ENCODE measurements at regions not wholly inside any gene's neighbourhood (a gene's known extent, or its start where the extent isn't known, plus 50 kb on each side); places are given as distances from the start of the nearest gene placed in this dataset.
"Not testable (repeated sequence)": the region's sequence is repeated elsewhere in the genome, so short reads cannot be mapped to it uniquely, and the experiment has no call there.

DNA sequence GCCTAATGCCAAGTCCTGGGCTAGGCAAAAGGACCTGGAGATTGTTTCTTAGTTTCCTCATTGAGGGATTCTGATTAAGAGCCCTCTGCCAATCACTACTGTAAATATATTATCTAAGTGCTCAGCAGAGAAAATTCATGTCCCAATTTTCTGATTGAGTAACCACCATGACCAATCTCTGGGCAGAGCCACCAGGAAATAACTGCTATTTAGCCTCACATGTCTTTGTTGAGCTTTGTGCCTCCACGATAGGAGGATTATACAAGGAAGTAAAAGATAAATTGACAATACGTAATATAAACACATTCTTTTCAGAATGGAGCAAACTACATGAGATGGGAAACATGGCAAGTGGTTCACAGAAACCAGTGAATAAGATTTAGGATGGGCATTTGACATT lies 396.1 kb upstream of the PAPPA start:
- no peak for DNase-seq

DNA sequence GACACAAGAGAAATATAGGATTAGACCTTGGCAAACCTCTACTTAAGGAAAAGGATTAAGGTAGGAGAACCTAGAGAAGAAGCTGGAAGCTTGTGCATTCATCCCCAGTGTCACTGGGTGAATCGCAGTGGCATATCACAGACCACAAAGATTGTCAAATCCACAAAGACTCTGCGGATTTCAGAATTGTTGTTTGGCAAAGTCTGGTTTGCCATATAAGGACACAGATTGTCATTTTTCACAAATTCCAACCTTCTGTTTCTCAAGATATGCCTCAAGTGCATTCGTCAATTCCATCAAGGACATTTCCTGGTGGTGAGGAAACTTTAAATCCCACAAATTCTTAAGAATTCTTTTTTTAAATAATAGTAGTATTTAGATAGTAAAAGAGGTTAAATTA lies 395.1 kb upstream of the PAPPA start:
- no peak for DNase-seq

DNA sequence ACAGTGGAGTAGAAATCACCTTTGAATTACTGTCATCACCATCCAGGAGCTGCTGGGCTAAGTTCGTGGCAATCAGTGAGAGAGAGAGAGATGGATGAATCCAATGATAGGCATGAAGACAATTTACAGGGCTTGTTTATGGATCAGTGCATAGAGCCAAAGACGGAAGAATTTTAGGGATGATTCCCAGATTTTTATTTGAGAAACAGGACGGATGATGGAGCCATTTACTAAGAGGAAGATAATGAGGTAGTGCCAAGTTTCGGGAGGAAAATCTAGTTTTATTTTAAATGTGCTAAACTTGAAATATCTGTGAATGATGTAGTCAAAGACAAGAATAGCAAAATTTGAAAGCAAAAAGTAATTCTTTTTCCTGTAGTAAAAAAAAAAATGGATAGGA lies 394.2 kb upstream of the PAPPA start:
- DNase-seq: no peak

DNA sequence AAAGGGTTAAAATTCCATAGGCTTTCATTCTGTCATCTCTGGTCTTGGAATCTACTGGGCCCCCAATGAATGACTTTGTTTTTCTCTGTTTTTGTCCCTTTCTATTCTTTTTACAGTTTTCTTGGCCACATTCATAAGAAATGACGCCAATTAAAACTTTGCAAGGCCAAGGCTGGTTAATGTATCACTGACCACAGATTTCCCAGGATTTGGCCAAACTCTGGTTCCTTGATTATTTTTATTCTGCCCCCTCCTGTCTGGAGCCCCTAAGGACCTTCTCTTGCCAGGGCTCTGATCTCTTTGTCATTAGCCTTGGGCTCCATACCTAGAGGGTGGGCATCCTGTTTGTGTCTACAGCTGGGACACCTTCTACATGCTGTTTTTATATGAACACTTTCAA lies 388.9 kb upstream of the PAPPA start:
- no peak for DNase-seq

DNA sequence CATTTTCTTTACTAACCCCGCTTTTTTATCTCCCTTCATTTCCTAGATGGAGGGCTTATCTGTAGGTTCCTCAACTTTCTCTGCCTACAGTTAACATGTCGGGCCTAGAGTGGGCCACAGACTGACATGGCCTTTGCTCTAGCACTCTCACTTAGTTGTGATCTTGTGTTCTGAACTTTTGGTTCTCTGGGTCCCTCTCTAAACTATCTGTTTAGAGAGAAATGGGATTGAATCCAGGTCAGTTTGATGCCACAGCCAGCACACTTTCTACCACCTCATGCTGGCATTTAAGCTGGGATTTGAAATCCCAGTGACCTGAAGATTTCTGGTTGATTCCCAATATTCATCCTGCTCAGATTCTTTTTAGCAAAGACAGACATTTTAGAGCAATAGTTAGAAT lies 388.5 kb upstream of the PAPPA start:
- no peak for DNase-seq

DNA sequence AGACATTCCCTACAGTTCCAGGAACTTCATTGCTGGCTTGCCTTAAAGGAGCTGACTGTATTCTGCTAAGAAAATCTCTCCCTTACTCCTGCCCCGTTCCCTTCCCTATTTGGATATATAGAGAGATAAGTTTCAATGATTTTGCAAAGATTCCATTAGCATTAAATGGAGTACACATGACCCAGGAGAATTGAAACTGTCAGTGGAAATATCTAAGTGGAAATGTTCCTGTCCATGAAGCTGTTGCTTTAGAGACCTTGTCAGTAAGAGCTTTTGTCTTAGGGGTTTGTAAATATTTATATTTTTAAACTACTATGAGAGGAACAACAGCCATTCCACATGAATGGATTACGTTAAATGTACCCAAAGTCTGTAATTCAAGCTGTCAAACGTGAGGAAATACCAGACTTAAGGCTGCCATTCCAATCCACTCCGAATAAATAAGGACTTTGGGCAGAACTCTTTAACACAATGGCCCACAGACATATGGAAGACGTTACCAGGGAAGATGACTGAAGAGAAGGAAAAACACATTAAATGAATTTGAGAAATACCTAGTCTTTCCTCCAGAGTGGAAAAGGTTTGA lies 387.1 kb upstream of the PAPPA start:
- no peak for DNase-seq

DNA sequence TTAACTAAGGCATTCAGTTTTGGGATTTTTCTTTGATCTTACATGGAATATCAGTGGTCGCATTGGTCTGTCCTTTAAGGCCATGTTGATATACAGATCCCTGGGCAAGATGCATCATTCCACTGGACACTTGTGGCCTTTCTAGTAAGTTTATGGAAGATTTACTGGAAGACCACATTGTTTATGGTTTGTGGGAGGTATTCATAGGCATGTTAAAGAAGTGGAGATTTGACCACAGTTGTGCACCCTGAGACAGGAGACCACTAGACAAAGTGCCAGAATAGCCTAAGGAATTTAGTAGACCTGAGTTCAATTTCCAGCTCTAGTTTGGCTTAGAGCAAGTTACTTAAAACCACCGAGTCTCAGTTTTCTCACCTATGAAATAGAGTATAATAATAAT lies 383.1 kb upstream of the PAPPA start:
- no peak for DNase-seq

DNA sequence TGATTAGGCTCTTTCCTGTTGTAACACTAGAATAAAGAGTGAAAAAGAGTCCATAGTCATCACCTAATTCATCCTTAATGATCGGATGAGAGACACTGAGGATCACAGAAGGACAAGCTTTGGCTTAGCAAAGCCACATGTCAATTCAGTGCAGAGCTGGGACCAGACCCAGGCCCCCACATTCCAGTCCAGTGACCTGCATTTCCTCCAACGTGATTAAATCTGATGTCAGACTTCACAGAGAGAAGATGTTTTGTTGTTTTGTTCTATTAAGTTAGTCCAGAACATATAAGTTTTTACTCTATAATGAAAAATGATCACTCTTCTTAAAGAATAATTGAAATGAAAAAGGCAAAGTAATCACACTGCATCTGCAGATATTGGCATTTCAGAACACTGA lies 377.9 kb upstream of the PAPPA start:
- DNase-seq: no peak

DNA sequence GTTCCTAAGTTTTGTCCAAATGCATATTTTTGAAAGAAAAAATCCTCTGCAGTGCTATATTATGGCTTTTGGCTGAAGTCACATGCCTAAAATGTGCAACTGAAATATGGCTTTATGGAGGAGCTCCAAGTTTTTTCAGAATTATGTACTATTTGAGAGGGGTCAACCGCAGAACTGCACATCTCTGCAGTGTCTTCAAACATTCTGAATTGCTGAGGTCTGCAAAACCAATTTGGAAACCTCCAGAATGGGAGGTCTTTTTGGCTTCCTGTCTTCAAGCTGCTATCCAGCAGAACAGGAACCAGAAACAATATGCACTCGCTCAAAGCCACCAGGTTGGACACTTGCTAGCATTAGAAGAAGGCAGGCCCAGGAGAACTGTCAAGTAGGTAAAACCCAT lies 376.0 kb upstream of the PAPPA start:
- no peak for DNase-seq

DNA sequence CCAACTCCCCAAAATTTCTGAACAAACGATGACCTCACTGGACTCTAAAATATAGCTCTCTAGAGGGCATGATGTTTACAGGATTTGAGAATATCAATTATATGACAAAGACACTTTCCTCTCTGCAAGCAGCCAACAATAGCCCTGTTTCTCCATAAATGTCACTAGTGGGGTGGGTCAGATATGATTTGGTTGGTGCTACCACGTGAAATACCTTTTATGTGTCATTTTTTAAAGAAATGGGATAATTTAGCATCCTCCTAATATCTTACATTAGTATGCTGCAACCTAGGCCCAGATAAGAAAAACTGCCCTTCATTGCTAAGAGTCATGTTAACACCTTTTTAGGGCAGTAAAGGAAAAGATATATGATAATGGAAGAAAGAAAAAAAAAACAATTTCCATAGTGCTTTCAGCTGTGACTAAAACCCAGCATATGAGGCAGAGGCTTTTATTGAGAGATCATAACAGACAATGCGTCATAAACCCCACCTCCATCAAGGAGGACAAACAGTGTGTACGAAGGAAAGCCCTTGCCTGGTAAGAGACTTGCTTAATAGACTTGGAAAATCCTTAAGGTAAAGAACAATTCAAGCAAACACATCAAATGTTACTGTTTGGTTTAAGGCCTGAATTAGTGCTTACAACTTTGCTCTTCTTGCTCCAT lies 372.4 kb upstream of the PAPPA start:
- DNase-seq: no peak

DNA sequence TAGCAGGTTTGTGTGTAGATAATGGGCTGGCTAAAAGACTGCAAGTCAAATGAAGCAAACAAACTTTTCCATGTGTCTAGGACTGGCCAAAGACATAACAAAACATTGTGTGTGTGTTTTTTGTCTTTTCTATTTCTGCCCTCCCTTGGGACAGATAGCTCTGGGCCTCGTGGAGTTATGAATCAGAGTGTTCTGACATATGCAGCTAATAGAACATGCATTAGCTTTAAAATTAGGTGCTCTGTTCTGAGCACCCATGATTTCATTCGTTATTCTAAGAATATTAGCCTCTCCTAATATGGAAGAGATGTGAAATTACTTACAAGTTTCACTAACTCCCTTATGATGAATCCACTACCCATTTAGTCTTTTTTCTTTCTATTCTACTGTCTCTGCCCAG lies 367.3 kb upstream of the PAPPA start:
- no peak for DNase-seq

DNA sequence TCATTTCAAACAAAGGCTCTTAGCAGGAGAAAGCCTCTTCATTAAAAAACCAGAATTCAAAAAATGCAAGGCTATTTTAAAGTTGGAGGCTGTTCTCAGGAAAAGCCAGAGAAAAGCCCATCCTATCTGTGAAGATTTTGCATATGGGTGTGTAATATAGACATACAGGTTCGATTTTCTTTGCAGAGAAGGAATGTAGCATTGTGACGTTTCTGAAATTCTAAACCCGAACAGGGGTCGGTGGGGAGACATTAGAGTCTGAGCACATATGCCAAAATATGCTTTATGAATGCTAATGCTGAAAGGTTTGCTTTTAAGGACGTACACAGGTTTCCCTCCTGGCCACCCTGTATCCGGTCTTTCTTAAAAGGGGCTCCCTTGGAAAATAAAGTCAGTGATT lies 363.1 kb upstream of the PAPPA start:
- DNase-seq: no peak

DNA sequence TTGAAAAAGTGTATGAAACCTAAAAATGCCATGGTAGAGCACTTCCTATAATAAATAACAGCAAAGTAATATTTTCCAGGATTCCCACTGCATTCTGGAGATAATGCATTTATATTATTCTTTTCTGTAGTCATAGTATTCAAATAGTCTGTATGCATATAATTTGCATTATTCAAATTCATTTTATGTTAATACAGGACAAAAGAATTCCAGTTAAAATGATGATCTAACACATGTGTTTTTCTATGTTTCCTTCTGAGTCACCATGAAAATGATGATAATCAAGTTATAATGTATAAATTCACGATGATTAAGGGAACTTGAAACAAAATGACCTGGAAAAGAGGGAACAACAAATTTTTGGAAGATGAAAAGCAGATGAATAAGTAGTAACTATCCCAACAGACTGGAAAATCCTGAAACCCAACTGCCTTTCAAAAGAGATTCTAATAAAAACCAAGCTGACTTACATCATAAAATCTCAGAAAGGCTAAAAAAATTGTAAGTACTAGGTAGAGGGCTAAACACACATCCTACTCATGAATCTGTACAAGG lies 358.6 kb upstream of the PAPPA start:
- no peak for DNase-seq

DNA sequence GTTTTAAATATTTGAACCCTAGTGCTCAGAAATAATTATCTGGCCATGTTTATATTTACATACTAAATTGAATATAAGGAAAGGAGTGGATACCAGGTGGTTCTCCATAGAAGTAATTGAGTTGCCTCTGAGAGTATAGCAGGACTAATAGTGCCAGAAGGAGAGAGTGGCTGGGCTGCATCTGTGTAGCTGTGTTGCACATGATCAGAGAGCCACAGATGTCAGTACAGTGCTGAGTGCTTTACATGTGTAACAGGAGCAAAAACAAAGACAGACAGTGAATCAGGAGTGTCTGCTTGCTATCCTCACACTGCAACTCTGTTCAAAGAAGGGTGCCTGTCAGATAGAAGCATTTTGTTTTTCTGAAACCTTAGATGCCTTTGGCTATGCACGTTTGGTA lies 353.9 kb upstream of the PAPPA start:
- no peak for DNase-seq

DNA sequence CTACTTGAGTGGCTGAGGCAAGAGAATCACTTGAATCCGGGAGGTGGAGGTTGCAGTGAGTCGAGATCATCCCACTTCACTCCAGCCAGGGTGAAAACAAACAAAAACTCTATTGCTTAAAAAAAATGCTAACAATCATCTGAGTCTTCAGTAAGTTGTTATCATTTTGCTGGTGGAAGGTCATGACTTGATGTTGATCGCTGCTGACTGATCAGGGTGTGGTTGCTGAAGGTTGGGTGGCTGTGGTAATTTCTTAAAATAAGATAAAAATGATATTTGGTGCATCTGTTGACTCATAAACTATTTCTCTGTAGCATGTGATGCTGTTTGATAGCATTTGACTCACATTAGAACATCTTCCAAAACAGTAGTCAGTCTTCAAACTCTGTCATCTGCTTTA lies 349.4 kb upstream of the PAPPA start:
- no peak for DNase-seq

DNA sequence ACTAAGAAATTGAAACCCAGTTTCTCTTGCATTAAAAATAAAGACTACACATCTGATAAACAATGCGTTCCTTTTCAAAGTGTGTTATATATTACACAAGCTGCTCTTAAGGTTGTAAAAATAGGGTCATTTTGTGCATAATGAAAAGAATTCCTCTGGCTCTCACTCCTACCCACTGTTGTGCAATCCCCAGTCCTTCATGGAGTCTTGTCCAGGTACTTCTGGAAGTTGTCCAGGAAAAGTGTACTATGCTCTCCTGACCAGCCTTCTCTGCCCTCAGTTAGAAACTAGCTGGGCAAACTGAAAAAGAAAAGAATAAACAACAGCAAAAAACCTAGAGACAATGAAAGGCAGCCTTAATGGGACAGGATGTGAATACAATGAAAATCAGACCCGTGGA lies 345.5 kb upstream of the PAPPA start:
- DNase-seq: no peak

DNA sequence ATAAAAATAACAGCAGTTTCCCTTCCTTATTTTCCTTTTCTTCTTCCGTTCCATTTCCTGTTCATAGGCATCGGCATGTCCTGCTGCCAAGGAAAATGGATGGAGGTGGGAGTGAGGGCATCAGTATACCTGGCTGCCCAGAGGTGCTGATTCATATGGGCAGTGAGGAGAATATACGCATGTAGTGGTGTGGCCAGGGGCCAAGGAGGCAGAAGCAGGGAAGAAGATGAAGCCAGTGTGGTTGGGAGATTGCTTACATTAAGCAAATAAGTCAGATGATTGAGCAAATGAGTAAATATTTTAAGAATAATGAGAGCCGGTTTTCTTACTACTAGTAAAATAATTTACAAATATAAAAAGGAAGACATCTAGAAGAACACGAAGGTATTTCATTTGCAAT lies 344.9 kb upstream of the PAPPA start:
- DNase-seq: no peak

DNA sequence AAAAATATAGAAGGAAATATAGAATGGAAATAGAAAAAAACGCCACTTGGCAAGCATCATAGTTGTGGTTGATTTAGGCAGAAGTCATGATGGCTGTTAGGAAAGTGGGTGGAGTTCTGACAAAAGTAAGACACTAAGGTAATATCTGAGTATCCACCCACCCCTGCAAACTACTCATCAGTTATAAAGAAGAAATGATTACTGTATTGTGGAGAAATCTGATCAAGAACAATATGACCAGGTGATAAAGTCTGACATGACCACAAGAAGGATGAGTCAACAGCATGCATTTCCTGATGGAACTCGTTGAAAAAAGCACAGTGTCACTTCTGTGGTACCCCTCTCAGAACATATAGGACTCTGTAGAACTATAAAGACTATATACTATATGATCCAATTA lies 343.4 kb upstream of the PAPPA start:
- no peak for DNase-seq

DNA sequence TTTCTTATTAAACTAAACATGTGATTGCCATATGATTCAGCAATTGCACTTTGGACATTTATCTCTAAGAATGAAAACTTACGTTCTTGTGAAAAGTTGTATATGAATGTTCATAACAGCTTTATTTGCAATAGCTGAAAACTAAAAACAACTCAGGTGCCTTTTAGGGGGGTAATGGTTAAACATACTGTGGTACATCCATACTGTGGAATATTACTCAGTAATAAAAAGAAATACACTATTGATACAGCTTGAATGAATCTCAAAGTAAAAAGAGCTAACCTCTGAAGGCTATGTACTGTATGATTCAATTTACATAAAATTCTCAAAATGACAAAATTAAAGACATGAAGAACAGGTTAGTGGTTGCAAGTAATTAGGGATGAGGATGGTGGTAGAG lies 339.5 kb upstream of the PAPPA start:
- DNase-seq: no peak

DNA sequence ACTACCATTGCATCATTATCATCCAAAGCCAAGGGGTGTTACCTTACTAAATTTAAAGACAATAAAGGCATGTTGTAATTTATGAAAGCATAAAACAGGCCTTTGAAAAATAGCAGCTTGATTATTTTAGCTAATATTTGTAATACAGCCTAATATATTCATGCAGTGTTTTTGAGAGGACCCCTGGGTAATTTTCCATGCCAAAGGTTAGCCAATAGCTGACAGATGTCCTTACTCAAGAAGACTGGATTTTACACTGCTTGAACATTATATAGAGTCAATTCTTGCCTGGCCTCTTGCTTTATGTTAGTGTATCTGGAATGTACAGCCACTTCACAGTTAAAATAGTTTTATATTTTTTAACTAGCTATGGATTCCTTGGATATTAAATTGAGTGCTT lies 337.8 kb upstream of the PAPPA start:
- DNase-seq: no peak

DNA sequence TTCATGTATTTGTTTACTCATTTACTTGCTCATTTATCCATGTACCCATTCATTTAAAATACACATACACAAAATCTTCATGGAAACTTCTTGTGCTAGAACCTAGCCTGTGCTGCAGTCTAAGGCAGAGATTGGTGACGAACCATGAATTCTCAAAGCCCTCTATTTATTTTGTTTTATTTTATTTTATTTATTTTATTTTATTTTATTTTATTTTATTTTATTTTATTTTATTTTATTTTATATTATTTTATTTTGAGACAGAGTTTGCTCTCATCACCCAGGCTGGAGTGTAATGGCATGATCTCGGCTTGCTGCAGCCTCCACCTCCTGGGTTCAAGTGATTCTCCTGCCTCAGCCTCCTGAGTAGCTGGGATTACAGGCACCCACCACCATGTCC lies 334.9 kb upstream of the PAPPA start:
- not testable (repeated sequence) for DNase-seq

DNA sequence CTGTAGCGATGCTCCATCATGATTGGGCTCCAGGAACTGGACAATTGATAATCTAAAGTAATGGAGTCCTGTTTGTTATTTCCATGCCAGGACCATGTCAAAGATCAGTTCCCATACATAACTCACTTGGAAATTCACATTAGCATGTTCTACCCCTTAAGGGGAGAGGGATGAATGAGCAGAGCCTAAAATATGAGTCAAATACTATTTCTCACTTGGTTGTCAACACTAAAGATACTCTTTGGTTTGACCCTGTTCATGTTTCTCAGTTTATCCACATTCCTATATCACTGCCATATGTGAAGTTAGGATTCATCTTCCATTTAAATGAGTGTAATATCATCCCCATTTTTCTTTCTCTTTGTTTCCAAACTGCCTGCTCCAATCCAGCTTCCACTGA lies 321.6 kb upstream of the PAPPA start:
- no peak for DNase-seq

DNA sequence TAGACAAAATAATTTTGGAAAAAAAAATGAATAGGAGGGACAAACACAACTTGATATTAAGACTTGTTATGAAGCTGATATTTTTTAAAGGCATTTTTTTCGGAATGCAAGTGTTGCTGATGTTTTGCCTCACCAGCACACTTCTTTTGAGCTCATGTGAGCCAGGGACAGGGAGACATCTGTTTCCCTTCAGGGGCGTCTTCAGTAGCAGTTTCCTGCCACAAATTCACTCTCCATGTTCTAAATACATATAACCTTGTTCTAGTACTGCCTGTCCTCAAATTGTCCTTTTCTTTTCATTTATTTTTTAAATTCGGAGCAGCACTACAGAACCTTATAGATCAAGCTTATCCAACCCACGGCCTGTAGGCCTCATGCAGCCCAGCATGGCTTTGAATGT lies 316.0 kb upstream of the PAPPA start:
- no peak for DNase-seq

DNA sequence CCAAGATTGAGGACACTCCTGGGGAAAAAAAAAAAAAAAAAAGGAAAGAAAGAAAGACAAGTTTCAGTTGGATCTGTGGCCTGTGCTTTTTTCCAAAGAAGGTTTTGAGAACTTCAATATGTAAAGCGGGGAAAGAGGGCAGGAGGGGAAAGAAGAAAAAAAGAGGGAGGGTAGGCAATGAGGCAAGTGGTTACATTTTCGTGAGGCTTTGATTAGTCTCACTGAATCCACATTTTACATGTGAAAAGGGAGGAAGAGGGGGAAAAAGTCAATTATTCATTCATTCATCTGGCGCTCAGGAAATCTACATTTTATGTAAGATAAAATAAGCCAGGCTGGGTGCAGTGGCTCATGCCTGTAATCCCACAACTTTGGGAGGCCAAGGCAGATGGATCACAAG lies 315.2 kb upstream of the PAPPA start:
- DNase-seq: no peak

DNA sequence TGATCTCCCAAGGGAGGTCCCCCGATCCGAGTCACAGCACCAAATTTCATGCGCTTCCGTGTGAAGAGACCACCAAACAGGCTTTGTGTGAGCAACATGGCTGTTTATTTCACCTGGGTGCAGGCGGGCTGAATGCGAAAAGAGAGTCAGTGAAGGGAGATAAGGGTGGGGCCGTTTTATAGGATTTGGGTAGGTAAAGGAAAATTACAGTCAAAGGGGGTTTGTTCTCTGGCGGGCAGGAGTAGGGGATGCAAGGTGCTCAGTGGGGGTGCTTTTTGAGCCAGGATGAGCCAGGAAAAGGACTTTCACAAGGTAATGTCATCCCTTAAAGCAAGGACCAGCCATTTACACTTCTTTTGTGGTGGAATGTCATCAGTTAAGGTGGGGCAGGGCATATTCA lies 309.2 kb upstream of the PAPPA start:
- not testable (repeated sequence) for DNase-seq
